ENCODE measurements at regions not wholly inside any gene's neighbourhood (a gene's known extent, or its start where the extent isn't known, plus 50 kb on each side); places are given as distances from the start of the nearest gene placed in this dataset.

- peaks cover 5% of the 10 kb centered on the region for H3K9me2 ChIP-seq (ENCODE audit: insufficient read depth)
- H3K4me1 ChIP-seq (ENCODE audit: insufficient read depth): peaks cover 7% of the 10 kb centered on the region; the same call in 1 of the 2 replicates
- H3K4me3 Mint-ChIP-seq: no peak overlapping the region
- H3K4me2 ChIP-seq: peak overlapping the region; percentile 54; the same call in 1 of the 2 replicates
- H3K4me3 ChIP-seq: no peak overlapping the region
- peaks cover 32% of the 10 kb centered on the region for H3K4me1 Mint-ChIP-seq
- H3K36me3 Mint-ChIP-seq (ENCODE audit: low read depth): no peaks in the 10 kb centered on the region
- H3K79me2 ChIP-seq (replicated peaks; ENCODE audit: insufficient read depth): no peaks in the 10 kb centered on the region
- TF ChIP-seq CTCF (conservative IDR thresholded peaks at IDR 0.05; ENCODE audit: low read depth in 2 of 2): peak in 1 of 2 experiments; percentile 49; a peak in 2 of 4 replicates
- TF ChIP-seq POLR2AphosphoS5 (IDR thresholded peaks at IDR 0.05; ENCODE audit: low read depth): no peak
- DNase-seq (ENCODE audit: low spot score) (peak; percentile 43), ATAC-seq (peak; percentile 68)
- no peaks in the 10 kb centered on the region for H3K36me3 ChIP-seq (ENCODE audit: insufficient read depth)
- no peak overlapping the region for H3K27ac ChIP-seq (ENCODE audit: low read depth)
- no peak overlapping the region for H2AFZ ChIP-seq
- no peaks in the 10 kb centered on the region for H4K20me1 ChIP-seq (replicated peaks; ENCODE audit: insufficient read depth)
- H3K27me3 ChIP-seq (ENCODE audit: insufficient read depth): no peaks in the 10 kb centered on the region
- no peaks in the 10 kb centered on the region for H3K9me3 Mint-ChIP-seq
- peaks cover 7% of the 10 kb centered on the region for H3K27me3 Mint-ChIP-seq (ENCODE audit: insufficient read depth, low read depth, poor library complexity)
- H3F3A ChIP-seq (replicated peaks; ENCODE audit: low read depth): no peaks in the 10 kb centered on the region
- 0 out of 2 replicates have a peak overlapping the region, but pooled peaks have one; percentile 37 for H3K27ac Mint-ChIP-seq
Observed at GRCh38 chr12:107467716-107468115, 217.9 kb upstream of the PWP1 start.

GRCh38 chr12:107468182-107468581 is 217.4 kb upstream of the PWP1 start:
- Histone ChIP-seq H3K4me2 (peak overlapping the region; percentile 54; the same call in 1 of the 2 replicates), H3K79me2 (replicated peaks; ENCODE audit: insufficient read depth) (no peaks in the 10 kb centered on the region), H4K20me1 (replicated peaks; ENCODE audit: insufficient read depth) (no peaks in the 10 kb centered on the region), H3K36me3 (ENCODE audit: insufficient read depth) (no peaks in the 10 kb centered on the region), H3K9me2 (ENCODE audit: insufficient read depth) (peaks cover under 1% of the 10 kb centered on the region; the same call in 1 of the 2 replicates), H3K27me3 (ENCODE audit: insufficient read depth) (no peaks in the 10 kb centered on the region), H3F3A (replicated peaks; ENCODE audit: low read depth) (no peaks in the 10 kb centered on the region), H3K4me3 (no peak overlapping the region), H3K4me1 (ENCODE audit: insufficient read depth) (peaks cover 7% of the 10 kb centered on the region; the same call in 1 of the 2 replicates), H3K27ac (ENCODE audit: low read depth) (no peak overlapping the region), H2AFZ (no peak overlapping the region)
- peak; percentile 27 for DNase-seq (ENCODE audit: low spot score)
- Mint-ChIP-seq H3K4me1 (peaks cover 32% of the 10 kb centered on the region), H3K4me3 (no peak overlapping the region), H3K27me3 (ENCODE audit: insufficient read depth, low read depth, poor library complexity) (peaks cover 7% of the 10 kb centered on the region), H3K27ac (0 out of 2 replicates have a peak overlapping the region, but pooled peaks have one; percentile 37), H3K36me3 (ENCODE audit: low read depth) (no peaks in the 10 kb centered on the region), H3K9me3 (no peaks in the 10 kb centered on the region)
- ATAC-seq: peak; percentile 23
- no peak for TF ChIP-seq ETS1 (IDR thresholded peaks at IDR 0.05)
- no peak for TF ChIP-seq ZNF331 (CRISPR knock-in tag; IDR thresholded peaks at IDR 0.05; ENCODE audit: low read depth)
- TF ChIP-seq JUNB (IDR thresholded peaks at IDR 0.05; ENCODE audit: unreplicated experiment): no peak
- TF ChIP-seq NANOG (IDR thresholded peaks at IDR 0.05; ENCODE audit: borderline replicate concordance): no peak
- no peak for TF ChIP-seq CTCF (conservative IDR thresholded peaks at IDR 0.05; ENCODE audit: low read depth in 2 of 2)
- no peak for TF ChIP-seq ZNF462 (CRISPR knock-in tag; IDR thresholded peaks at IDR 0.05)

All from GM23338 (cell line).